ENCODE measurements at regions not wholly inside any gene's neighbourhood (a gene's known extent, or its start where the extent isn't known, plus 50 kb on each side); places are given as distances from the start of the nearest gene placed in this dataset.

DNA sequence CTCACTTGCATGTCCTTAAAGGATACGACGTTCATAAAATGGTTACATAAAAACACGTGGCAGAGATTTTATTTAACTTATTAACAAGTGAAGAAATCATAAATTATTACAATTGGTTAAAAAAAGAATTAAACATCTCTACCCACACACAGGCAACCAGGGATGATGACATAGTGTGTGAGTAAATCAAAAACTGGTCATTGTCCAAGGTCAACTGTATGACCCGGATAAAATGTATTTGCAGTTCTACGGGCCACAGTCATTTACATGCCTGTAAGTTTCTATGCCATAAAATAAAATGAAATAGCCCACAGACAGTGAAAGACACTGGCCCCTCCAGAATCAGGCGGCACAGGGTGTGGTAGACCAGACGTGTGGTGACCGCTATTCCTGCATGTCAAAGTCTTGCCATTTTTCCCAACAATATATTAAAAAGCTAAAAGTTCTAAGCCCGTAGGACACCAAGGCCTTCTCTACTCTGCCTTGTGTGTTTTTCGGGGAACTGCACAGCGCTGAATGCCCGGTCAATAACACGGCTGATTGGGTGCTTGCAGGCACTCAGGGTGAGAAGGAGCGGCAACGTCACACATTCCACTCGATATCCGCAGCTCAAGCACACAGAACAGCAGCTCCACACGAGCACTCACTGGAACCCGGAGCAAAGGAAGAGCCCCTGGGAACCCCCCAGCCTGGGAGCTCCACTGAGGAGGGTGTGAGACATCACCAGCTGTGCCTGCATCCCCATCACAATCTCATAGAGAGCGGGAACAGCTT, 143.3 kb upstream of the PPP2R2D start:
- CTCF ChIA-PET: interaction anchor here (0.6 kb wide), 1 partner anchor 29 kb away, joined by 4 read pairs; no protein-coding TSS in a partner anchor
- Histone ChIP-seq H3K9me3 (ENCODE audit: low read depth, low read length, poor library complexity, severe bottlenecking) (no peaks in the 10 kb centered on the region), H3K36me3 (ENCODE audit: insufficient read depth, low read length, poor library complexity, severe bottlenecking) (no peaks in the 10 kb centered on the region), H3K4me1 (ENCODE audit: insufficient read depth, low read length, poor library complexity, severe bottlenecking) (no peaks in the 10 kb centered on the region), H3K27me3 (replicated peaks; ENCODE audit: insufficient read depth, low read depth, low read length, poor library complexity) (no peaks in the 10 kb centered on the region), H3K27ac (ENCODE audit: low read depth, low read length, poor library complexity, severe bottlenecking) (no peak overlapping the region), H3K4me3 (ENCODE audit: low read depth, low read length, poor library complexity, severe bottlenecking) (no peak overlapping the region)
- TF ChIP-seq, protein P1, sequence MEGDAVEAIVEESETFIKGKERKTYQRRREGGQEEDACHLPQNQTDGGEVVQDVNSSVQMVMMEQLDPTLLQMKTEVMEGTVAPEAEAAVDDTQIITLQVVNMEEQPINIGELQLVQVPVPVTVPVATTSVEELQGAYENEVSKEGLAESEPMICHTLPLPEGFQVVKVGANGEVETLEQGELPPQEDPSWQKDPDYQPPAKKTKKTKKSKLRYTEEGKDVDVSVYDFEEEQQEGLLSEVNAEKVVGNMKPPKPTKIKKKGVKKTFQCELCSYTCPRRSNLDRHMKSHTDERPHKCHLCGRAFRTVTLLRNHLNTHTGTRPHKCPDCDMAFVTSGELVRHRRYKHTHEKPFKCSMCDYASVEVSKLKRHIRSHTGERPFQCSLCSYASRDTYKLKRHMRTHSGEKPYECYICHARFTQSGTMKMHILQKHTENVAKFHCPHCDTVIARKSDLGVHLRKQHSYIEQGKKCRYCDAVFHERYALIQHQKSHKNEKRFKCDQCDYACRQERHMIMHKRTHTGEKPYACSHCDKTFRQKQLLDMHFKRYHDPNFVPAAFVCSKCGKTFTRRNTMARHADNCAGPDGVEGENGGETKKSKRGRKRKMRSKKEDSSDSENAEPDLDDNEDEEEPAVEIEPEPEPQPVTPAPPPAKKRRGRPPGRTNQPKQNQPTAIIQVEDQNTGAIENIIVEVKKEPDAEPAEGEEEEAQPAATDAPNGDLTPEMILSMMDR (conservative IDR thresholded peaks at IDR 0.05; ENCODE audit: low read depth, low read length): no peak
- TF ChIP-seq EZH2 (IDR thresholded peaks at IDR 0.05; ENCODE audit: borderline replicate concordance, low read depth, low read length, poor library complexity, severe bottlenecking): no peak
- intact Hi-C loops (cut with micrococcal nuclease; ENCODE audit: unreplicated experiment): no loop called here
- DNase-seq (ENCODE audit: low spot score): no peak
- BruUV-seq (replicated peaks): no TSS peak
- POLR2A ChIA-PET (ENCODE audit: low non-redundant PET): no interaction called here

DNA sequence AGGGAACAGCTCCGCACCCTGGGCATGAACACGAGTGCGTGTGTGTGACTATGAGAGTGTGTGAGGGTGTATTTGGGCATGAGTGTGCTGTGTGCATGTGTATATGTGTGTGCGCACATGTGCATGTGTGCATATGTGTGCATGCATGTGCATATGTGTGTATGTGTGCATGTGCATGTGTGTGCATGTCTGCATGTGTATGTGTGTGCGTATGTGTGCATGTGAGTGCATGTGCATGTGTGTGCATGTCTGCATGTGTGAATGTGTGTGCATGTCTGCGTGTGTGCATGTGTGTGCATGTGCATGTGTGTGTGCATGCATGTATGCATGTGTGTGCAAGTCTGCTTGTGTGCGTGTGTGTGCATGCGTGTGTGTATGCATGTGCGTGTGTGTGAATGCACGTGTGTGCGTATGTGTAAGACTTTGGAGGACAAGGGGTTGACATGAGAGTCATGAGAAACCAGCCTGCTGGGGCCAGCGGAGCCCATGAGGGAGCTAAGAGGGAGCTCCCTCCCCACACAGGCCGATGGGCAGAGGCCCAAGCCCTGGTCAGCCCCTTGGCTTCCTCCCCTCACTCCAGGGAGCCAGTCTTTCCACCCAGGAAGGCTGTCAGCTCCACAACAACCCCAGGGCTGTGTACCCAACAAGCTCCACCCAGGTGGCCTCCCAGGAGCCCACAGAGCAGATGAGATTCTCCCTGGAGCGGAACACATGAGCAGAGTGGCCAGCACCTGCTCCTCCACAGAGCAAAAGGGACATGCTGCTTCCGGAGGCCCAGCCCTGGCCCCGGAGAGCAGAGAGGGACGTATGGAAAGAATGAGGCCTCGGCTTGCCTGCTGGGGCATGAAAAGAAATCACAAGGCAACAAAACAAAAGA, 142.5 kb upstream of the PPP2R2D start:
- TF ChIP-seq, protein P1 (conservative IDR thresholded peaks at IDR 0.05; ENCODE audit: low read depth, low read length): no peak
- TF ChIP-seq EZH2 (IDR thresholded peaks at IDR 0.05; ENCODE audit: borderline replicate concordance, low read depth, low read length, poor library complexity, severe bottlenecking): no peak
- H3K36me3 ChIP-seq (ENCODE audit: insufficient read depth, low read length, poor library complexity, severe bottlenecking): no peaks in the 10 kb centered on the region
- no peaks in the 10 kb centered on the region for H3K27me3 ChIP-seq (replicated peaks; ENCODE audit: insufficient read depth, low read depth, low read length, poor library complexity)
- POLR2A ChIA-PET (ENCODE audit: low non-redundant PET): no interaction called here
- CTCF ChIA-PET: no interaction called here
- H3K4me1 ChIP-seq (ENCODE audit: insufficient read depth, low read length, poor library complexity, severe bottlenecking): no peaks in the 10 kb centered on the region
- H3K27ac ChIP-seq (ENCODE audit: low read depth, low read length, poor library complexity, severe bottlenecking): no peak overlapping the region
- H3K9me3 ChIP-seq (ENCODE audit: low read depth, low read length, poor library complexity, severe bottlenecking): no peaks in the 10 kb centered on the region
- H3K4me3 ChIP-seq (ENCODE audit: low read depth, low read length, poor library complexity, severe bottlenecking): no peak overlapping the region
- intact Hi-C loops (cut with micrococcal nuclease; ENCODE audit: unreplicated experiment): no loop called here
- no peak for DNase-seq (ENCODE audit: low spot score)
- BruUV-seq (replicated peaks): no TSS peak

DNA sequence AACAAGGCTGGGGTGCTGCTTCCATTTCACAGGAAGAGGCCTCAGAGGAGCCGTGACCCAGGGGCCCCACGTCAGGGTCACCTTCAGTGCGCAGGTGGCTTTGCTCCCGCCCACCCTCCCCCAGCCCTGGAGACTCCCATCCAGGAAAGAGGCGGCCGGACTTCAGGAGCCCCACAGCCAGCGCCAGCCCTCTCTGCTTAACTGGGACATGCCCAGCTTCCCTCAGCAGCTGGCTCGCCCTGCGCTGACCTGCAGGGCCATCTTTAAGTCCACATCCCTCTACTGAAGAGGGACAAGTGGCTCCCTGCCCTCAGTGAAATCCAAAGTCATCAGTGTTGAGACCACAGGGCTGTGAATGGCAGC, 141.9 kb upstream of the PPP2R2D start:
- Histone ChIP-seq H3K4me1 (ENCODE audit: insufficient read depth, low read length, poor library complexity, severe bottlenecking) (no peaks in the 10 kb centered on the region), H3K27me3 (replicated peaks; ENCODE audit: insufficient read depth, low read depth, low read length, poor library complexity) (no peaks in the 10 kb centered on the region), H3K9me3 (ENCODE audit: low read depth, low read length, poor library complexity, severe bottlenecking) (no peaks in the 10 kb centered on the region), H3K36me3 (ENCODE audit: insufficient read depth, low read length, poor library complexity, severe bottlenecking) (no peaks in the 10 kb centered on the region), H3K27ac (ENCODE audit: low read depth, low read length, poor library complexity, severe bottlenecking) (no peak overlapping the region), H3K4me3 (ENCODE audit: low read depth, low read length, poor library complexity, severe bottlenecking) (no peak overlapping the region)
- no peak for DNase-seq (ENCODE audit: low spot score)
- CTCF ChIA-PET: no interaction called here
- POLR2A ChIA-PET (ENCODE audit: low non-redundant PET): no interaction called here
- BruUV-seq (replicated peaks): no TSS peak
- TF ChIP-seq, protein P1 (conservative IDR thresholded peaks at IDR 0.05; ENCODE audit: low read depth, low read length): no peak
- no peak for TF ChIP-seq EZH2 (IDR thresholded peaks at IDR 0.05; ENCODE audit: borderline replicate concordance, low read depth, low read length, poor library complexity, severe bottlenecking)
- intact Hi-C loops (cut with micrococcal nuclease; ENCODE audit: unreplicated experiment): no loop called here
